Breast epithelium (tissue), 3 donors: ENCODE measurements at regions not wholly inside any gene's neighbourhood (a gene's known extent, or its start where the extent isn't known, plus 50 kb on each side); places are given as distances from the start of the nearest gene placed in this dataset.

Experiments used
- POLR2A ChIP-seq: fragments of 450-650 bp; IDR thresholded peaks from one replicate; pipeline ENCODE4 v1.6.1; 2016; ENCODE audit warnings: antibody characterized with exemption, mild to moderate bottlenecking, moderate library complexity
- POLR2AphosphoS5 ChIP-seq, 3 donors: sonication (generic); formaldehyde crosslinking; IDR thresholded peaks; one replicate each; pipeline ENCODE4 v1.6.1; 2017; ENCODE audit warnings: antibody characterized with exemption in 3 of 3
- TF ChIP-seq, protein P1 (sequence below), 3 donors: fragments of 450-650 bp; IDR thresholded peaks; one replicate each; pipeline ENCODE4 v1.5.1; 2016 to 2017; ENCODE audit warnings: antibody characterized with exemption in 3 of 3, mild to moderate bottlenecking in 3 of 3, moderate library complexity in 3 of 3

DNA sequence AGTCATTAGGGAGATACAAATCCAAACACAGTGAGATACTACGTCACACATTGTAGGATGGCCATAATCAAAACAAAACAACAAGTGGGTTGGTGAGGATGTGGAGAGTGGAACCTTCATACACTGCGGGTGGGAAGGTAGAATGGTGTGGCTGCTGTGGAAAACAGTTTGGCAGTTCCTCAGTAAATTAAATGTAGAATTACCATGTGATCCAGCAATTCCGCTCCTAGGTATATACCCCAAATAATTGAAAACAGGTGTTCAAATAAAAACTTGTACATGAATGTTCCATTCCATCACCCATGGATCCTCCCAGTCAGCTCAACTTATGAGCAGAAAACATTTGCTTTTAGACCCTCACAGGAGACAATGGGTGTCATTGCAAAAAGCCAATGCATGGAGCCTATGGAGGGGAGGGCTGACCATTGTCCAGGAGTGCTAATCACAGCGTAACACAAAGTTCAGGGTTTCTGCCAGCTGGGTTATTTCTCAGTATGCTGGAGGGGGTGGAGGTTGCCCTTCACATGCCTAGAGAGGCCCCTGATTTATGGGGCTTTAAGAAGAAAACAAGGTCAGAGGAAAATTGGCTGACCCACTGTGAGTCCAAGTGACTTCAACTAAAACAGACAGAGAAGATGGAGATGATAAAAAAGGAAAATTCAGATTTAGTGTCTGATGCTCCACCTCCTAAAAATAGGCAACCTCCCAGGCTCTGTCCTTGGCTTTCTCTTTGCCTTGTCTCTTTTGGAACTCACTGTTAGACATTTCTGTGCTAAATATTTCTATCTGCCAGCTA lies 124.1 kb downstream of the WDR11 start:
- no peak for TF ChIP-seq POLR2AphosphoS5 (IDR thresholded peaks at IDR 0.05)
- TF ChIP-seq, protein P1, sequence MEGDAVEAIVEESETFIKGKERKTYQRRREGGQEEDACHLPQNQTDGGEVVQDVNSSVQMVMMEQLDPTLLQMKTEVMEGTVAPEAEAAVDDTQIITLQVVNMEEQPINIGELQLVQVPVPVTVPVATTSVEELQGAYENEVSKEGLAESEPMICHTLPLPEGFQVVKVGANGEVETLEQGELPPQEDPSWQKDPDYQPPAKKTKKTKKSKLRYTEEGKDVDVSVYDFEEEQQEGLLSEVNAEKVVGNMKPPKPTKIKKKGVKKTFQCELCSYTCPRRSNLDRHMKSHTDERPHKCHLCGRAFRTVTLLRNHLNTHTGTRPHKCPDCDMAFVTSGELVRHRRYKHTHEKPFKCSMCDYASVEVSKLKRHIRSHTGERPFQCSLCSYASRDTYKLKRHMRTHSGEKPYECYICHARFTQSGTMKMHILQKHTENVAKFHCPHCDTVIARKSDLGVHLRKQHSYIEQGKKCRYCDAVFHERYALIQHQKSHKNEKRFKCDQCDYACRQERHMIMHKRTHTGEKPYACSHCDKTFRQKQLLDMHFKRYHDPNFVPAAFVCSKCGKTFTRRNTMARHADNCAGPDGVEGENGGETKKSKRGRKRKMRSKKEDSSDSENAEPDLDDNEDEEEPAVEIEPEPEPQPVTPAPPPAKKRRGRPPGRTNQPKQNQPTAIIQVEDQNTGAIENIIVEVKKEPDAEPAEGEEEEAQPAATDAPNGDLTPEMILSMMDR (IDR thresholded peaks at IDR 0.05) = no peak
- TF ChIP-seq POLR2A = no peak
